ENCODE measurements at regions not wholly inside any gene's neighbourhood (a gene's known extent, or its start where the extent isn't known, plus 50 kb on each side); places are given as distances from the start of the nearest gene placed in this dataset.

- H3K27ac ChIP-seq, result peak overlapping the region; percentile 64 to 79
- H3K27me3 ChIP-seq, result no peaks in the 10 kb centered on the region
- DNase-seq (ENCODE audit: low spot score), result no peak
- no peaks in the 10 kb centered on the region for H3K9me3 ChIP-seq
- H3K4me3 ChIP-seq, result no peak overlapping the region
- H3K4me1 ChIP-seq, result peaks cover 0 to 37% of the 10 kb centered on the region in 2 donors
- H3K36me3 ChIP-seq, result no peaks in the 10 kb centered on the region
- TF ChIP-seq CTCF (IDR thresholded peaks at IDR 0.05), result no peak
Measured at GRCh38 chr11:112786196-112786595, 175.0 kb upstream of the NCAM1 start.

DNA sequence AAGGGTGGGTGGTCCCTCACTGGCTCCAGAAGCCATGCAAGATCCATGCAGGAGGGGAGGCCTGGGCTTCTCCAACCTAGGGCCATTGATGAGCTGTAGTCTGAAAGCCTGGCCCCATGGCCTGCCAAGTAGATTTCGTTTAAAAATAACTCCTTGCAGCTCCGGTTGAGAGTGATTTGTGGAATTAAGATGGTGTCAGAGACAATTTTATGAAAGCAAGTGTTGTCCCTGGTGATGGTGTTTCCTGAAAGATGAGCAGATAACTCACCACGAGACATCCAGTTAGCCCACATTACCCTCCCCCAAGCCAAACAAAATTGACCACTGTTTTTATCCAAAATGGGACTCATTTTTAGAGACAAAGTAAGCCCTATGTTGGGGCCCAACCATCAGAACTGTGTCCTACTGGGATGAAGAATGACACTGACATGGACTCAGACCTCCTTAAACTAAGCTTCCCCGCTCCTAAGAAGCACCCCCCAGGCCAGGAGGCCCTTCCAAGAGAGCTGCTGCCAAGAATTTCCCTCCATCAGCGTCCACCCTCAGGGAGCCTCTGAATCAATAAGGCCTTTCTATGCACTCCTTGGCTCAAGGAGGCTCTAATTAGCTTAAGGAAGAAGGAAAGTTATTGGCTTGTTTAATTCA lies 174.2 kb upstream of the NCAM1 start:
- DNase-seq (ENCODE audit: low spot score), result no peak
- no peaks in the 10 kb centered on the region for H3K36me3 ChIP-seq
- peaks cover 0 to 34% of the 10 kb centered on the region in 2 donors for H3K4me1 ChIP-seq
- TF ChIP-seq CTCF (IDR thresholded peaks at IDR 0.05), result no peak
- no peak overlapping the region for H3K4me3 ChIP-seq
- peak overlapping the region in 1 of 2 donors; percentile 79 for H3K27ac ChIP-seq
- H3K27me3 ChIP-seq, result no peaks in the 10 kb centered on the region
- H3K9me3 ChIP-seq, result no peaks in the 10 kb centered on the region

DNA sequence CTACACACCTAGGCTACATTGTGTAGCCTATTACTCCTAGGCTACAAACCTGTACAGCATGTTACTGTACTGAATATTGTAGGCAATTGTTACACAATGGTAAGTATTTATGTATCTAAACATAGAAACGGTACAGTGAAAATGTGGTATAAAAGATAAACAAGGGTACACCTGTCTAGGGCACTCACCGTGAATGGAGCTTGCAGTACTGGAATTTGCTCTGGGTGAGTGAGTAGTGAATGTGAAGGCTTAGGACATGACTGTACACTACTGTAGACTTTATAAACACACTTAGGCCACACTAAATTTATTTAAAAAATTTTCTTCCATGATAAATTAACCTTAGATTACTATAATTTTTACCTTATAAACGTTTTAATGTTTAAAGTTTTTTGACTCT lies 171.7 kb upstream of the NCAM1 start:
- Histone ChIP-seq H3K4me1 (peaks cover 0 to 32% of the 10 kb centered on the region in 2 donors), H3K27me3 (no peaks in the 10 kb centered on the region), H3K4me3 (no peak overlapping the region), H3K9me3 (no peaks in the 10 kb centered on the region), H3K27ac (no peak overlapping the region), H3K36me3 (no peaks in the 10 kb centered on the region)
- no peak for TF ChIP-seq CTCF (IDR thresholded peaks at IDR 0.05)
- no peak for DNase-seq (ENCODE audit: low spot score)

DNA sequence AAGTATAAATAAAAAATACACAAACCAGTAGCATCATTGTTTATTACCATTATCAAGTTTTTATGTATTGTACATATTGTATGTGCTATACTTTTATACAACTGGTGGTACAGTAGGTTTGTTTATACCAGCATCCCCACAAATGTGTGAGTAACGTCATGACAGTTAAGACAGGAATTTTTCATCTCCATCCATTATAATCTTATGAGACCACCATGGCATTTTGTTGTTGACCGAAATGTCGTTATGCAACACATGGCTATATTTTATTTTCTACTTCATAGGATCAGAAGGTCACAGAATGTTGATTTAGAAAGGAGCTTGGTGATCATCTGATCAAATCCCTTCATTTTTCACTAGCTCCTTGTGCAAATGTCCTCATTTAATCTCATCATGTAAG lies 170.9 kb upstream of the NCAM1 start:
- H3K4me3 ChIP-seq, result no peak overlapping the region
- no peak for TF ChIP-seq CTCF (IDR thresholded peaks at IDR 0.05)
- no peak for DNase-seq (ENCODE audit: low spot score)
- no peaks in the 10 kb centered on the region for H3K9me3 ChIP-seq
- H3K27me3 ChIP-seq, result no peaks in the 10 kb centered on the region
- H3K4me1 ChIP-seq, result peaks cover 0 to 27% of the 10 kb centered on the region in 2 donors
- no peak overlapping the region for H3K27ac ChIP-seq
- H3K36me3 ChIP-seq, result no peaks in the 10 kb centered on the region

- no peak for TF ChIP-seq CTCF (IDR thresholded peaks at IDR 0.05)
Measured at GRCh38 chr11:112792070-112792469, 169.2 kb upstream of the NCAM1 start.

GRCh38 chr11:112793416-112793815 lies 167.8 kb upstream of the NCAM1 start:
- TF ChIP-seq CTCF (IDR thresholded peaks at IDR 0.05), result no peak
- Histone ChIP-seq H3K4me1 (peaks cover 0 to 33% of the 10 kb centered on the region in 2 donors), H3K27ac (peak overlapping the region in 1 of 2 donors; percentile 65)

More at GRCh38 chr11:112792070-112792469, 169.2 kb upstream of the NCAM1 start:
- Histone ChIP-seq H3K27ac (no peak overlapping the region), H3K36me3 (no peaks in the 10 kb centered on the region), H3K4me1 (peaks cover 0 to 24% of the 10 kb centered on the region in 2 donors), H3K4me3 (no peak overlapping the region), H3K9me3 (no peaks in the 10 kb centered on the region), H3K27me3 (no peaks in the 10 kb centered on the region)
- no peak for DNase-seq (ENCODE audit: low spot score)

More at GRCh38 chr11:112793416-112793815, 167.8 kb upstream of the NCAM1 start:
- Histone ChIP-seq H3K9me3 (no peaks in the 10 kb centered on the region), H3K36me3 (no peaks in the 10 kb centered on the region), H3K27me3 (no peaks in the 10 kb centered on the region), H3K4me3 (no peak overlapping the region)
- DNase-seq (ENCODE audit: low spot score), result no peak
